ENCODE measurements at regions not wholly inside any gene's neighbourhood (a gene's known extent, or its start where the extent isn't known, plus 50 kb on each side); places are given as distances from the start of the nearest gene placed in this dataset.

DNA sequence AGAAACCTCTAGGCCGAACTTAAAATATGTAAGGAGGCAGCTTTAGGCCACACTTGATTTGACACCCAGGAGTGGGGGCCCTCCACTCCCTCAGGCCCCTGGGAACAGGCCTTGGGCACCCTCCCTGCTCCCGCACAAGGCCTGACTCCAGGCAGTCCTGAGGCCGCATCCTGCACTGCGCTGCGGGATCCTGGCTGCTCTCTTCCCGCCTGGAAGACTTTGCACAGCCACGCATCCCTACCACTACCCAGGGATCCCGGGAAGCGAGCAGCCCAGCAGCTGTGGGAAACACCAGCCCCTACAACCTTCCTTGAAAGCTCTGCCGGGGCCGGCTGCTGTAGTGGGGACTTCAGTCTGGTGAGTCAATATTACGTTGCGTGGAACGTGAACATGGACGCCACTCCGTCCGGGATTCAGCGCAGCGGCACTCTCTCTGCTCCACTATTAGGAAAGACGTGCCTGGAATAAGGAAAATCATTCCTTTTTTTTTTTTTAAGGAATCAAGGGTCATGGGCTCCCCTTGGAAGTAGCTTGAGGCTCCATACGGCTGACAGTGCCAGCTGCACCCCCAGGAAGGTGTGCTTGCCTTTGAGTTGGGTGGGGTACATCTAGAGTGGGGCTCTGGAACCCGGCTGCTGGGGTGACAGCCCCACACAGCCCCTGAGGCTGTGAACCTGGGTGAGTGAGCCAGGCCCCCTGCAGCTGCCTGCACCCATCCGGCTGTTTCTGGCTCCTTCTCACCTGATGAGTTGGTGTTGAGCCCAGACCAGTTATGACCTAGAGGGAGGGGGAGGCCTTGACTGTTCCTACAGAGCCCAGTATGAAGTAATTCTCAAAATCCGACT lies 119.2 kb upstream of the TMEM18 start:
- TF ChIP-seq, protein P1, sequence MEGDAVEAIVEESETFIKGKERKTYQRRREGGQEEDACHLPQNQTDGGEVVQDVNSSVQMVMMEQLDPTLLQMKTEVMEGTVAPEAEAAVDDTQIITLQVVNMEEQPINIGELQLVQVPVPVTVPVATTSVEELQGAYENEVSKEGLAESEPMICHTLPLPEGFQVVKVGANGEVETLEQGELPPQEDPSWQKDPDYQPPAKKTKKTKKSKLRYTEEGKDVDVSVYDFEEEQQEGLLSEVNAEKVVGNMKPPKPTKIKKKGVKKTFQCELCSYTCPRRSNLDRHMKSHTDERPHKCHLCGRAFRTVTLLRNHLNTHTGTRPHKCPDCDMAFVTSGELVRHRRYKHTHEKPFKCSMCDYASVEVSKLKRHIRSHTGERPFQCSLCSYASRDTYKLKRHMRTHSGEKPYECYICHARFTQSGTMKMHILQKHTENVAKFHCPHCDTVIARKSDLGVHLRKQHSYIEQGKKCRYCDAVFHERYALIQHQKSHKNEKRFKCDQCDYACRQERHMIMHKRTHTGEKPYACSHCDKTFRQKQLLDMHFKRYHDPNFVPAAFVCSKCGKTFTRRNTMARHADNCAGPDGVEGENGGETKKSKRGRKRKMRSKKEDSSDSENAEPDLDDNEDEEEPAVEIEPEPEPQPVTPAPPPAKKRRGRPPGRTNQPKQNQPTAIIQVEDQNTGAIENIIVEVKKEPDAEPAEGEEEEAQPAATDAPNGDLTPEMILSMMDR (IDR thresholded peaks at IDR 0.05; ENCODE audit: low read length), result no peak
- TF ChIP-seq EZH2 (optimal IDR thresholded peaks at IDR 0.05; ENCODE audit: low read depth, low read length) (no peak), EZH2phosphoT487 (IDR thresholded peaks at IDR 0.05; ENCODE audit: low read length) (no peak)

Measured in MM.1S (cell line).